Liver (tissue), 3 donors: ENCODE measurements at regions not wholly inside any gene's neighbourhood (a gene's known extent, or its start where the extent isn't known, plus 50 kb on each side); places are given as distances from the start of the nearest gene placed in this dataset.

Experiments
- ATF3 ChIP-seq: IDR thresholded peaks from 2 replicates; pipeline ENCODE4 v1.6.1; 2016; ENCODE audit warnings: antibody characterized with exemption
- CTCF ChIP-seq: fragments of 150-350 bp; IDR thresholded peaks from 2 replicates; pipeline ENCODE4 v1.5.1; 2017; ENCODE audit warnings: improper control_type of control experiment, low read depth, low read length; ENCODE audit not compliant: missing input control
- EGR1 ChIP-seq, 2 donors: IDR thresholded peaks; 2 replicates each; pipeline ENCODE4 v1.6.1; 2016 to 2018; ENCODE audit warnings: antibody characterized with exemption in 2 of 2, low read depth in 2 of 2
- GABPA ChIP-seq, 2 donors: IDR thresholded peaks in 1 of 2; conservative IDR thresholded peaks in 1 of 2; 2 replicates each; pipeline ENCODE4 v1.6.1; 2016; ENCODE audit warnings: antibody characterized with exemption in 2 of 2, mild to moderate bottlenecking in 1 of 2, moderate library complexity in 1 of 2
- MAX ChIP-seq: IDR thresholded peaks from 2 replicates; pipeline ENCODE4 v1.6.1; 2016; ENCODE audit warnings: antibody characterized with exemption
- RAD21 ChIP-seq, 2 donors: IDR thresholded peaks; 2 replicates each; pipeline ENCODE4 v1.6.1; 2016; ENCODE audit warnings: antibody characterized with exemption in 2 of 2, mild to moderate bottlenecking in 2 of 2
- REST ChIP-seq: IDR thresholded peaks from 2 replicates; pipeline ENCODE4 v1.6.1; 2016; ENCODE audit warnings: antibody characterized with exemption, mild to moderate bottlenecking
- SP1 ChIP-seq: IDR thresholded peaks from 2 replicates; pipeline ENCODE4 v1.6.1; 2018; ENCODE audit warnings: antibody characterized with exemption, mild to moderate bottlenecking
- TAF1 ChIP-seq: conservative IDR thresholded peaks from 2 replicates; pipeline ENCODE4 v1.6.1; 2016; ENCODE audit warnings: antibody characterized with exemption, mild to moderate bottlenecking
- ZBTB33 ChIP-seq: IDR thresholded peaks from 2 replicates; pipeline ENCODE4 v1.6.1; 2016; ENCODE audit warnings: antibody characterized with exemption
- donor health status: healthy.
- donor health status: healthy.

GRCh38 chr21:15224346-15225086 is 159.7 kb upstream of the NRIP1 start:
- no peak for TF ChIP-seq CTCF
- TF ChIP-seq MAX, result no peak
- no peak for TF ChIP-seq ATF3
- no peak for TF ChIP-seq TAF1
- no peak for TF ChIP-seq RAD21 (IDR thresholded peaks at IDR 0.05)
- TF ChIP-seq REST, result no peak
- TF ChIP-seq ZBTB33, result no peak
- TF ChIP-seq GABPA (IDR thresholded peaks at IDR 0.05 in 1 of 2, conservative IDR thresholded peaks at IDR 0.05 in 1 of 2), result no peak
- TF ChIP-seq SP1, result no peak
- TF ChIP-seq EGR1 (IDR thresholded peaks at IDR 0.05; ENCODE audit: low read depth in 2 of 2), result no peak
